ENCODE measurements at regions not wholly inside any gene's neighbourhood (a gene's known extent, or its start where the extent isn't known, plus 50 kb on each side); places are given as distances from the start of the nearest gene placed in this dataset.

- DNase-seq: no peak
- 39% methylated on average over 1 of the region's 1 CpG for WGBS, 2 donors
- no peak for FAIRE-seq
- Histone ChIP-seq H3K4me3 (no peak overlapping the region), H3K27ac (no peak overlapping the region), H3K4me1 (no peaks in the 10 kb centered on the region), H3K27me3 (no peaks in the 10 kb centered on the region), H3K9me3 (no peaks in the 10 kb centered on the region), H3K36me3 (no peaks in the 10 kb centered on the region)
- no peak for TF ChIP-seq CTCF (IDR thresholded peaks at IDR 0.05)
- intact Hi-C loops (cut with DNase I): no loop called here
- no peak for ATAC-seq
Observed at GRCh38 chr7:18401757-18402156, 93.8 kb upstream of the HDAC9 start.

GRCh38 chr7:18402488-18403183 is 92.9 kb upstream of the HDAC9 start:
- no peak for DNase-seq
- H3K36me3 ChIP-seq: no peaks in the 10 kb centered on the region
- no peak for ATAC-seq
- FAIRE-seq: no peak
- H3K9me3 ChIP-seq: no peaks in the 10 kb centered on the region
- H3K27me3 ChIP-seq: no peaks in the 10 kb centered on the region
- no peaks in the 10 kb centered on the region for H3K4me1 ChIP-seq
- no peak overlapping the region for H3K4me3 ChIP-seq
- no peak for TF ChIP-seq CTCF (IDR thresholded peaks at IDR 0.05)
- 67 to 83% methylated on average over 5 of the region's 5 CpGs for WGBS, 2 donors
- H3K27ac ChIP-seq: no peak overlapping the region
- intact Hi-C loops (cut with DNase I): no loop called here

GRCh38 chr7:18405726-18406125 is 89.8 kb upstream of the HDAC9 start:
- DNase-seq (no peak), ATAC-seq (peak in 1 of 4 donors; percentile 26), FAIRE-seq (no peak)
- no peak for TF ChIP-seq CTCF (IDR thresholded peaks at IDR 0.05)
- Histone ChIP-seq H3K9me3 (no peaks in the 10 kb centered on the region), H3K27ac (no peak overlapping the region), H3K4me1 (no peaks in the 10 kb centered on the region), H3K4me3 (no peak overlapping the region), H3K27me3 (no peaks in the 10 kb centered on the region), H3K36me3 (no peaks in the 10 kb centered on the region)
- 77 to 87% methylated on average over 1 of the region's 1 CpG for WGBS, 2 donors
- intact Hi-C loops (cut with DNase I): no loop called here

- WGBS, 2 donors: 45 to 50% methylated on average over 4 of the region's 4 CpGs
- DNase-seq (no peak), FAIRE-seq (no peak), ATAC-seq (no peak)
- TF ChIP-seq CTCF (IDR thresholded peaks at IDR 0.05): no peak
- Histone ChIP-seq H3K27me3 (no peaks in the 10 kb centered on the region), H3K4me3 (no peak overlapping the region), H3K36me3 (no peaks in the 10 kb centered on the region), H3K27ac (no peak overlapping the region), H3K9me3 (no peaks in the 10 kb centered on the region), H3K4me1 (no peaks in the 10 kb centered on the region)
- intact Hi-C loops (cut with DNase I): no loop called here
Observed at GRCh38 chr7:18407385-18407784, 88.2 kb upstream of the HDAC9 start.

GRCh38 chr7:18408461-18408860 is 87.1 kb upstream of the HDAC9 start:
- WGBS, 2 donors: 29 to 36% methylated on average over 2 of the region's 2 CpGs
- intact Hi-C loops (cut with DNase I): no loop called here
- ATAC-seq: no peak
- H3K36me3 ChIP-seq: no peaks in the 10 kb centered on the region
- H3K9me3 ChIP-seq: no peaks in the 10 kb centered on the region
- no peaks in the 10 kb centered on the region for H3K4me1 ChIP-seq
- H3K4me3 ChIP-seq: no peak overlapping the region
- DNase-seq: no peak
- TF ChIP-seq CTCF (IDR thresholded peaks at IDR 0.05): no peak
- no peak overlapping the region for H3K27ac ChIP-seq
- no peak for FAIRE-seq
- H3K27me3 ChIP-seq: no peaks in the 10 kb centered on the region

Measured in pancreas (tissue), 10 donors.